Skeletal muscle tissue (tissue), 3 donors: ENCODE measurements at regions not wholly inside any gene's neighbourhood (a gene's known extent, or its start where the extent isn't known, plus 50 kb on each side); places are given as distances from the start of the nearest gene placed in this dataset.
"Not testable (repeated sequence)": the region's sequence is repeated elsewhere in the genome, so short reads cannot be mapped to it uniquely, and the experiment has no call there.

ENCODE experiments used
- H3K27ac ChIP-seq: one replicate; pipeline ENCODE4 v1.7.0; 2013; ENCODE audit warnings: mild to moderate bottlenecking, low read depth, low read length, inconsistent platforms
- H3K27me3 ChIP-seq, 3 donors: one replicate each; pipeline ENCODE4 v1.7.0; 2013; ENCODE audit warnings: low read length in 3 of 3; ENCODE audit not compliant: control insufficient read depth in 3 of 3, insufficient read depth in 3 of 3
- H3K36me3 ChIP-seq, 3 donors: one replicate each; pipeline ENCODE4 v1.7.0; 2013; ENCODE audit warnings: low read length in 3 of 3; ENCODE audit not compliant: control insufficient read depth in 3 of 3, insufficient read depth in 3 of 3
- H3K4me1 ChIP-seq, 3 donors: one replicate each; pipeline ENCODE4 v1.7.0; 2013; ENCODE audit warnings: low read length in 3 of 3, mild to moderate bottlenecking in 3 of 3; ENCODE audit not compliant: control insufficient read depth in 3 of 3, insufficient read depth in 3 of 3
- H3K4me3 ChIP-seq, 3 donors: one replicate each; pipeline ENCODE4 v1.7.0; 2013; ENCODE audit warnings: low read length in 3 of 3
- H3K9ac ChIP-seq, 3 donors: one replicate each; pipeline ENCODE4 v1.7.0; 2013; ENCODE audit warnings: low read length in 3 of 3, mild to moderate bottlenecking in 3 of 3, moderate library complexity in 2 of 3, low read depth in 1 of 3
- H3K9me3 ChIP-seq, 3 donors: one replicate each; pipeline ENCODE4 v1.7.0; 2013; ENCODE audit warnings: low read length in 3 of 3; ENCODE audit not compliant: control insufficient read depth in 3 of 3
- donor health status: Osteomylitis.

DNA sequence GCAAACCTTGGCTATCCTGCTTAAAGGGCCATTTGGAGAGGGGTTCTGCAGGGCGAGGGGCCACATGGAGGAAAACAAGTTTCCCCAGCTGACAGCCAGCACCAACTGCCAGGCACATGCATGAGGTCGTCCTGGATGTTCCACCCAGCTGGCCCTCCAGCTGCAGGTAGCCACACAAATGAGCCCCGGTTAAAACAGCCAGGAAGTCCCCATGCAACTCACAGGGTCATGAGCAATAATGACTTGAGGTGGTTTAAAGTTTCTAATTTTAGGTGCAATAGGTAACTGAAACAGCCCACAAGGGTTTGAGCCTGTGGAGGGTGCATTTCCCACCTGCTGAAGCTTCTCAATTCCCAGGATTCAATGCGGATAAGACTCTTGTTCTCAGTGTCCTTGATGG lies 160.8 kb upstream of the CCZ1B start:
- H3K27ac ChIP-seq, H3K4me1 ChIP-seq, H3K9me3 ChIP-seq, H3K4me3 ChIP-seq, H3K27me3 ChIP-seq, H3K9ac ChIP-seq, H3K36me3 ChIP-seq: not testable (repeated sequence)

DNA sequence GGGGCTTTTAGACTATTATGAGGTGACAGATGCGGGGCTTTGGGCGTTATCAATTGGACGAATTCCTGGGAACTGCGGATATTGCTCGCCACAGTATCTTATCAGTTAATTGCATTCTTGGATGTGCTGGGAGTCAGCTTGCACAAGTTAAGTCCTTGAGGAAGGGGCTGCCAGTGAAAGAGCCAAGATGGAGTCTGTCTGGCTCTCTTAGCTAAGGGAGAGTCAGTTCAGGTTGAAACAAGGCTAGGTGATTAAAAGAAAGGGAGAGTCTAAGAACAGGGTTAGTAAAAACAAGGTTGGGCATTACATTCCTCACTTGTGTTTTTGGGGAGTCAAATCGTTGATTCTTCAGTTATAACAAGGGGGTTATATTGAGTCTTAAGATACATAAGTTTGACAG lies 162.5 kb upstream of the CCZ1B start:
- H3K27ac ChIP-seq, H3K4me3 ChIP-seq, H3K27me3 ChIP-seq, H3K9me3 ChIP-seq, H3K9ac ChIP-seq, H3K36me3 ChIP-seq, H3K4me1 ChIP-seq: not testable (repeated sequence)

DNA sequence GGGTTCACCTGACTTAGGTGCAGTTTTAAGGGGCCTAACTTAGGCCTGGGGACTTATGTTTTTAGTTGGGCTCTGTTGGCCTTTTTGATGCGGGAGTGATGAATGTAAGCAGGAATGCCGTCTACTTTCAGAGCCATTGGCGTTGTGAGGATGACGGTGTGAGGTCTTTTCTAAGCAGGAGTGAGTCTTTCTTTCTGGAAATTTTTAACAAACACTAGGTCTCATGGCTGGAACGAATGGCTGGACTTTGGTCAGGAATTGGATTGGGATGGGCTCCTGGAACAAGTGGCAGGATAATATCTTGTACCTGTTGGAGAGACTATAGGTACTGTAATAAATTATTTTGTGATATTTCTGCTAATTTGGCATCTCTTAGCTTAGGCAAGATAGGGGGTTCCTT lies 163.9 kb upstream of the CCZ1B start:
- H3K4me1 ChIP-seq, H3K27ac ChIP-seq, H3K9ac ChIP-seq, H3K36me3 ChIP-seq, H3K27me3 ChIP-seq, H3K9me3 ChIP-seq, H3K4me3 ChIP-seq: not testable (repeated sequence)

DNA sequence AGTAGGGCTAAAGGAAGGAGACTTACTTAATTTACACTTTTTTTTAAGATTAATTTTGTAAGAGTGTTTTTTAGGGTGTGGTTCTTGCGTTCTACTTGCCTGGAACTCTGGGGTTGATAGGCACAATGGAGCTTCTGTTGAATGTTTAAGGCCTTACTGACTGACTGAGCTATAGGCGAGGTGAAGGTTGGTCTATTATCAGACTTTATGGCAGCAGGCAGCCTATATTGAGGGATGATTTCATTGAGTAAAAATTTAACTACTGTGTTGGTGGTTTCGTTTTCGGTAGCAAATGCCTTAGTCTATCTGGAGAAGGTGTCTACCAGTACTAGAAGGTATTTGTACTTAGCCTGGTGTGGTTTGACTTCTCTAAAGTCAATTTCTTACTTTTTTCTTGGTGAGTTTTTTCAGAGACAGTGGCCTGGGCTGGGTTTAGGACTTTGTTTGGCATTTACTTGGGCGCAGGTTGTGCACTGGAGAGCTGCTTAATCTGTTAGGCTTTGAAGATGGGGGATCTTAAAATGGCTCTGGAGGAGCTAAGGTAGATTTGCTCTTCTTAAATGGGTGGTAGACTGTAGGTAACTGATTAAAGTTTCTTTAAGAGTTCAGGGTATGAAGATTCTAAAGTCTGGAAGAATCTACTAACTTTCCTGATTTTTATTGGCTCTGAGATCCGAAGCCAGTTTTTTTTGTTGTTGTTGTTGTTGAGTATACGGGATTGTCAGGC lies 164.5 kb upstream of the CCZ1B start:
- H3K4me3 ChIP-seq = not testable (repeated sequence)

DNA sequence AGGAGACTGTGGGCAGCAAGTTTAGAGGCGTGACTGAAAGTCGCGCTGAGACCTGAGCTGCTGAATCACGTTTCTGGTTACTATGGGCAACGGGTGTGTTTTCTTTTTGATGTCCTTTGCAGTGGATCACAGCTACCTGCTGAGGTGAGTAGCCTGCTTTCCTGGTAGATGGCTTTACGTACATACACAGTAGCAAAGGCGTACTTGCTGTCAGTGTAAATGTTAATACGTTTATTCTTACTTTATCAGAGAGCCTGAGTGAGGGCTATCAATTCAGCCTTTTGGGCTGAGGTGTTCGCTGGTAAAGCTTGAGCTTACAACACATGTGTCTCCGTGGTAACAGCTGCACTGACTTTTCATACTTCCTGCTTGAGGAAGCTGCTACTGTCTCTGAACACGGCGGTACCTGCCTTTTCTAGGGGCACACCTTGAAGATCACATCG lies 165.1 kb upstream of the CCZ1B start:
- not testable (repeated sequence) for H3K27me3 ChIP-seq

More for the DNA sequence above, 164.5 kb upstream of the CCZ1B start:
- not testable (repeated sequence) for H3K9me3 ChIP-seq, H3K27ac ChIP-seq, H3K9ac ChIP-seq, H3K27me3 ChIP-seq, H3K4me1 ChIP-seq, H3K36me3 ChIP-seq

DNA sequence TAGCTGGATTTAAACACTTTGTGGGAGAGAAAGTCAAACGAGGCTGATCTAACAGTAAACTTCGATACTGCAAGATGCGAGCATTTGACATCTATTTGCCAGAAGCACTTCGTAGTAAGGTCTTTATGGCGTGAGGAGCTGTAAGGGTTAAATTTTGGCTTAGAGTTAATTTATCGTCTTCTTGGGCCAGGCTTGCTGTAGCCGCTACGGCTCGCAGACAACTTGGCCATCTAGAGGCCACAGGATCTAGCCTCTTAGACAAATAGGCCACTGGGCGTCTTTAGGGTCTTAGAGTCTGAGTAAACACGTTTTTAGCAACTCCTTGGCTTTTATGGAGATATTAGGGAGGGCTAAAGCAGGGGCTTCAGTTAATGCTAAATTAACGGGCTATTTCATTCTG lies 165.6 kb upstream of the CCZ1B start:
- H3K9ac ChIP-seq, H3K36me3 ChIP-seq, H3K27ac ChIP-seq, H3K9me3 ChIP-seq, H3K27me3 ChIP-seq, H3K4me3 ChIP-seq, H3K4me1 ChIP-seq: not testable (repeated sequence)

More for the DNA sequence above, 165.1 kb upstream of the CCZ1B start:
- not testable (repeated sequence) for H3K36me3 ChIP-seq, H3K4me3 ChIP-seq, H3K9ac ChIP-seq, H3K4me1 ChIP-seq, H3K9me3 ChIP-seq, H3K27ac ChIP-seq

DNA sequence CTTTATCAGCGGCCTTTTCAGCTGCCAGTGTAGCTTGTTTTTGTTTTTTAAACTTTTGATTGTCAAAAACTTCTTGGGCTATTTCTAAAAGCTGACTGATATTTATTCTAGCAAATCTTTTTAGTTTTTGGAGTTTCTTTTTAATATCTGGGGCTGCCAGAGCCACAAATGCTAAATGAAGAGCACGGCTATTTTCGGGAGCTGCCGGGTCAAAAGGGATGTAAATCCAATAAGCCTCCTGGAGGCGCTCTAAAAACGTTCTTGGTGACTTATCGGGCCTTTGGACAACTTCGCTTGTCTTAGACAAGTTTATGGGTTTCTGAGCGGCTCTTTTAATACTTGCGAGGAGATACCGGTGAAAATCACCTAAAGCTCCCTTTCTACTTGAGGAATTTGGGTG lies 166.1 kb upstream of the CCZ1B start:
- not testable (repeated sequence) for H3K9me3 ChIP-seq, H3K36me3 ChIP-seq, H3K4me1 ChIP-seq, H3K27ac ChIP-seq, H3K9ac ChIP-seq, H3K27me3 ChIP-seq, H3K4me3 ChIP-seq

DNA sequence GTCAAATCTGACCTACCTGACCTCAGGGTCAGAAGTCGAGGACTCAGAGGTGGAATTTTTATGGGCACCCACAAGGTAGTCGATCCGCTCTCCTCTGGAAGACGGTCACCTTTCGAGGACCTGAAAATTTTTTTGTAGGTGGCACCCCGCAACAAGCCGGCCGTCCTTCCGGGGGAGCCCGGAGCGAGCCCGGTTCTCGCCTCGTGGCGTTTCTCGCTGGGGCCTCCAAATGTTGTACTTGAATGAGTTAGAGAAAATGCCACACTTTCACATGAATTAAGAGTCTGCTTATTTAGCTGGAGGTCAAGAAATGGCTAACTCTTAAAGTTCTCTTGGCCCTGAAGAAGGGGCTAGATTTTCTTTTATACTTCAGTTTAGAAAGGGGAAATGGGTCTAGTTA lies 169.0 kb upstream of the CCZ1B start:
- not testable (repeated sequence) for H3K27me3 ChIP-seq, H3K9me3 ChIP-seq, H3K4me1 ChIP-seq, H3K36me3 ChIP-seq, H3K27ac ChIP-seq, H3K4me3 ChIP-seq, H3K9ac ChIP-seq

DNA sequence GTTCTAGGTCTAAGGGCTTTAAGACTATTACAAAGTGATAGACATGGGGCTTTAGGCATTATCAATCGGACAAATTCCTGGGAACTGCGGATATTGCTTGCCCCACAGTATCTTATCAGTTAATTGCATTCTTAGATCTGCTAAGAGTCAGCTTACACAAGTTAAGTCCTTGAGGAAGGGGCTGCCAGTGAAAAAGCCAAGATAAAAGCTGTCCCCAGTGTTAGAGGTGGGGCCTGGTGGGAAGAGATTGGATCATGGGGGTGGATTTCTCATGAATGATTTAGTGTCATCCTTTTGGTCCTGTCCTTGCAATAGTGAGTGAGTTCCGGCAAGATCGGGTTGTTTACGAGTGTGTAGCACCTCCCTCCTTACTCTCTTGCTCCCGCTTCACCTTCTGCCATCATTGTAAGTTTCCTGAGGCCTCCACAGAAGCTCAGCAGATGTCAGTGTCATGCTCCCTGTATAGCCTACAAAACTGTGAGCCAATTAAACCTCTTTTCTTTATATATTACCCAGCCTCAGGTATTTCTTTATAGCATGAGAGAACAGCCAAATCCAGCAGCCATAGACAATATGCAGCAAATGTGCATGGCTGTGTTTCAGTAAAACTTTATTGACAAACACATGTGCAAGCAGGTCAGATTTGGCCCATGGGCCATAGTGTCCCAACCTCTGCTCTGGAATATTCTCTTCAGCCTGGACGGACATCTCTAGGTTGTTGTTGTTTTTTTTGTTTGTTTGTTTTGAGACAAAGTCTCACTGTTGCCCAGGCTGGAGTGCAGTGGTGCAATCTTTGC lies 169.6 kb upstream of the CCZ1B start:
- not testable (repeated sequence) for H3K36me3 ChIP-seq, H3K9ac ChIP-seq, H3K9me3 ChIP-seq, H3K27me3 ChIP-seq, H3K4me1 ChIP-seq, H3K27ac ChIP-seq, H3K4me3 ChIP-seq

DNA sequence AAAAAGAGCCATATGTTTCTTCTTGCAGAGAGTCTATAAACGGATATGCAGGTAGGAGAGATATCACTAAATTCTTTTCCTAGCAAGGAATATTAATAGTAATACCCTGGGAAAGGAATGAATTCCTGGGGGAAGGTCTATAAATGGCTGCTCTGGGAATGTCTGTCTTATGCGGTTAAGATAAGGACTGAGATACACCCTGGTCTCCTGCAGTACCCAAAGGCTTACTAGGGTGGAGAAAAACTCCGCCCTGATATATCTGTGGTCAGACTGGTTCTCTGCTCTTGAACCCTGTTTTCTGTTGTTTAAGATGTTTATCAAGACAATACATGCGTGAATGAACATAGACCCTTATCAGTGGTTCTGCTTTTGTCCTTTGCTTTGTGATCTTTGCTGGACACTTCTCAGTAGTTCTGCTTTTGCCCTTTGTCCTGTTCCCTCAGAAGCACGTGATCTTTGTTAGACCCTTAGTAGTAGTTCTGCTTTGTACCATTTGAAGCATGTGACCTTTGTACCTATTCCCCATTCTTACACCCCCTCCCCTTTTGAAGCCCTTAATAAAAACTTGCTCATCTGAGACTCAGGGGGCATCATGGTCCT lies 173.1 kb upstream of the CCZ1B start:
- H3K4me1 ChIP-seq, H3K27me3 ChIP-seq: not testable (repeated sequence)

More for the DNA sequence above, 173.1 kb upstream of the CCZ1B start:
- H3K9me3 ChIP-seq, H3K4me3 ChIP-seq, H3K36me3 ChIP-seq, H3K9ac ChIP-seq, H3K27ac ChIP-seq: not testable (repeated sequence)
